Stomach (tissue), 8 donors: ENCODE measurements at regions not wholly inside any gene's neighbourhood (a gene's known extent, or its start where the extent isn't known, plus 50 kb on each side); places are given as distances from the start of the nearest gene placed in this dataset.

Source experiments
- DNase-seq, 2 donors: peaks; one replicate each; pipeline versions ENCODE4 v3.0.0 to v3.0.0-alpha.2; 2013 to 2019
- H3K27ac ChIP-seq, 5 donors: fragments of 200-600 bp in 4 of 5; sonication (generic) in 4 of 5; one replicate each; pipeline ENCODE4 v1.5.1; 2013 to 2019; ENCODE audit warnings: mild to moderate bottlenecking in 1 of 5, moderate library complexity in 1 of 5
- H3K27me3 ChIP-seq, 3 donors: fragments of 200-600 bp; sonication (generic); one replicate each; pipeline ENCODE4 v1.5.1; 2017 to 2019; ENCODE audit warnings: mixed run types in 1 of 3
- H3K36me3 ChIP-seq, 4 donors: fragments of 200-600 bp; sonication (generic); 1 replicate in 3 of 4; 2 replicates in 1 of 4; pipeline ENCODE4 v1.5.1; 2016 to 2019
- H3K4me1 ChIP-seq, 4 donors: fragments of 200-600 bp; sonication (generic); one replicate each; pipeline ENCODE4 v1.5.1; 2016 to 2019
- H3K4me3 ChIP-seq, 4 donors: fragments of 200-600 bp; sonication (generic) in 3 of 4; one replicate each; pipeline ENCODE4 v1.5.1; 2016 to 2019; ENCODE audit warnings: mild to moderate bottlenecking in 1 of 4
- H3K9me3 ChIP-seq, 4 donors: fragments of 200-600 bp; sonication (generic); one replicate each; pipeline ENCODE4 v1.5.1; 2016 to 2019
- EP300 ChIP-seq: sonication (generic); formaldehyde crosslinking; IDR thresholded peaks from one replicate; pipeline ENCODE4 v1.6.1; 2017; ENCODE audit warnings: antibody characterized with exemption
- POLR2A ChIP-seq, 4 donors: fragments of 450-650 bp; IDR thresholded peaks; one replicate each; pipeline ENCODE4 v1.6.1; 2016; ENCODE audit warnings: antibody characterized with exemption in 4 of 4, control low read depth in 2 of 4, mild to moderate bottlenecking in 1 of 4, moderate library complexity in 1 of 4
- POLR2AphosphoS5 ChIP-seq, 3 donors: sonication (generic); formaldehyde crosslinking; IDR thresholded peaks; one replicate each; pipeline ENCODE4 v1.6.1; 2016; ENCODE audit warnings: antibody characterized with exemption in 3 of 3
- WGBS, 5 donors: extraction: QIAGEN DNeasy Blood & Tissue Kit in 3 of 5; methylation state at CpG; one replicate each; pipeline versions ENCODE4 v1.1.5 to v1.1.7; 2013 to 2018; 5-methylcytosine and 5-hydroxymethylcytosine counted together
- intact Hi-C: fragments of 100-400 bp; cut with DNase I; formaldehyde crosslinking; loops from one replicate; pipeline ENCODE4 v1.15.1; 2023; ENCODE audit warnings: low total_unique reads
- TF ChIP-seq, protein P1 (sequence below), 7 experiments: fragments of 450-650 bp in 4 of 7; fragments of 200-600 bp in 3 of 7; sonication (generic) in 3 of 7; IDR thresholded peaks; one replicate each; pipeline ENCODE4 v1.5.1; 2016 to 2019; ENCODE audit warnings: antibody characterized with exemption in 7 of 7, control low read depth in 2 of 7, mild to moderate bottlenecking in 1 of 7
- donor health status: healthy with polysubstance abuse.
- donor health status: Bipolar disorder and iron deficiency.
- donor health status: healthy.

DNA sequence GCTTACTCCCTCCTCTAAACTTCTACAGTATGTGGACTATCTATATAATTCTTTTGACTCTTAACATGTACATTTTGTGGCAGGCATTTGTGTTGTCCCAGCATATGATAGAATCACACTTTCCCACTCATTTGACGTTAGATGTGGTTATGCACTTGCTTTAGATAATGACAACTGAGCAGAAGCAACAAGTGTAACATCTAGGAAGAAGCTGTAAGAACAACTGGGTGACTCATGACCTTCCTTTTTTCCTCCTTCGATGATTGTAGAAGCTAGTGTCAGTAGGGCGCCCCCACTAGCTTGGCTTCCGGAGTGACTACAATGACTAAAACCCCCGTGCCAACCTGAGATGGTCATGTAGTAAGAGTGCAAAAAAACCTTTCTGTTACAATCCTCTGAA is 74.6 kb upstream of the CEP85L start:
- TF ChIP-seq POLR2AphosphoS5 (IDR thresholded peaks at IDR 0.05) (no peak), POLR2A (IDR thresholded peaks at IDR 0.05) (no peak), EP300 (no peak)
- TF ChIP-seq, protein P1, sequence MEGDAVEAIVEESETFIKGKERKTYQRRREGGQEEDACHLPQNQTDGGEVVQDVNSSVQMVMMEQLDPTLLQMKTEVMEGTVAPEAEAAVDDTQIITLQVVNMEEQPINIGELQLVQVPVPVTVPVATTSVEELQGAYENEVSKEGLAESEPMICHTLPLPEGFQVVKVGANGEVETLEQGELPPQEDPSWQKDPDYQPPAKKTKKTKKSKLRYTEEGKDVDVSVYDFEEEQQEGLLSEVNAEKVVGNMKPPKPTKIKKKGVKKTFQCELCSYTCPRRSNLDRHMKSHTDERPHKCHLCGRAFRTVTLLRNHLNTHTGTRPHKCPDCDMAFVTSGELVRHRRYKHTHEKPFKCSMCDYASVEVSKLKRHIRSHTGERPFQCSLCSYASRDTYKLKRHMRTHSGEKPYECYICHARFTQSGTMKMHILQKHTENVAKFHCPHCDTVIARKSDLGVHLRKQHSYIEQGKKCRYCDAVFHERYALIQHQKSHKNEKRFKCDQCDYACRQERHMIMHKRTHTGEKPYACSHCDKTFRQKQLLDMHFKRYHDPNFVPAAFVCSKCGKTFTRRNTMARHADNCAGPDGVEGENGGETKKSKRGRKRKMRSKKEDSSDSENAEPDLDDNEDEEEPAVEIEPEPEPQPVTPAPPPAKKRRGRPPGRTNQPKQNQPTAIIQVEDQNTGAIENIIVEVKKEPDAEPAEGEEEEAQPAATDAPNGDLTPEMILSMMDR (IDR thresholded peaks at IDR 0.05), result no peak
- 71 to 86% (median 85%) methylated on average over 5 of the region's 5 CpGs for WGBS, 5 donors
- intact Hi-C loops, result no loop called here

GRCh38 chr6:118724211-118724610 is 72.8 kb upstream of the CEP85L start:
- Histone ChIP-seq H3K4me3 (no peak overlapping the region), H3K4me1 (peaks cover 0 to 8% (median 0%) of the 10 kb centered on the region in 4 donors), H3K9me3 (no peaks in the 10 kb centered on the region), H3K36me3 (no peaks in the 10 kb centered on the region), H3K27me3 (no peaks in the 10 kb centered on the region), H3K27ac (no peak overlapping the region)
- TF ChIP-seq POLR2AphosphoS5 (IDR thresholded peaks at IDR 0.05), result no peak
- no peak for TF ChIP-seq POLR2A (IDR thresholded peaks at IDR 0.05)
- TF ChIP-seq, protein P1 (IDR thresholded peaks at IDR 0.05), result no peak
- no peak for TF ChIP-seq EP300
- WGBS, 5 donors, result 21 to 42% (median 32%) methylated on average over 3 of the region's 3 CpGs
- DNase-seq, result peak in 1 of 2 donors; percentile 40
- intact Hi-C loops, result no loop called here

More for the DNA sequence above, 74.6 kb upstream of the CEP85L start:
- no peak overlapping the region for H3K4me3 ChIP-seq
- DNase-seq, result peak in 1 of 2 donors; percentile 23
- no peaks in the 10 kb centered on the region for H3K36me3 ChIP-seq
- H3K27me3 ChIP-seq, result no peaks in the 10 kb centered on the region
- peaks cover 0 to 8% (median 0%) of the 10 kb centered on the region in 4 donors for H3K4me1 ChIP-seq
- H3K9me3 ChIP-seq, result no peaks in the 10 kb centered on the region
- H3K27ac ChIP-seq, result no peak overlapping the region

DNA sequence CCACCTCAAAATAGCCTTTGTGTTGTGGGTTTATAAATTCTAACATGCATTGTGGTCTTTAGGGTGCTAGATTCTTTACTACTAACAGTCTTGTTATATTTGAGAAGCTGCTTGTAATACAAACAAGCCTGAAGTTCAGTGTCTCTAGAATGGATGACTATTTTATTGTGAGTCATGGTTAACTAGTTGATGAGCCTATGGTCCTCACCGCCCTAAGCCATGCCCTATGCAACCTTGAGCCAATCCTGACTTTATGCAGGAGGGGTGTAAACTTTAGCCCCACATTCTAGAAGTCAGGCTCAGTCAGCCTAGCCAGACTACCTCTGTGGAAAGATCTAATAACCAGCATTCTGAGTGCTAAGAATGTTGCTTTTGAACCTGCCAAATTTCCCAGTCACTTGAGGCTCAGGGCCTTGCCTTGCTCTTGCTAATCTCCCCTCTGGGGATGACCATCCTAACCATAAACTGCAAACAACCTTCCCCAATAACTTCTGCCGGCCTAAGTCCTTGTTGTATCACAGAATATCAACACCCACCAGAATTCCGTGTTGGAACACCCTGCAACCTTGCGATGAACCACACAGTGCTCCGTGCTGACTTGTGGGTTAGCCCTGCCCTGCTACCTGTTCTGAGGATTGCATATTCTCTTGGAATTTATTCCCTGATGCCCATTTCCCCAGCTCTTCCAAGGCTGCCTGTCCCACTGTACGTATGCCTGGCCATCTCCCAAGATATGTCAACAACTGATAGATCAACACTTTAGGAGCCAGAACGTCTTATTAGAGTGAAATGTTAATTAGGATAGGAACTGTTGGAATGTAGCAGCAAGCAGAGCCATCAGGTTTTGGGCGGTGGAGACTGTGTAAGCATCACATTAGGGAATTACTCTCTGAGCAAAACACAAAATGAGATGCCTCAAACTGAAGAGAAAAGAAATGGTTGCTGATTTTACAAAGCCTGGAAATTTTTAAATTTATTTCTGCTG is 71.7 kb upstream of the CEP85L start:
- WGBS, 5 donors, result 69 to 78% (median 74%) methylated on average over 8 of the region's 8 CpGs
- intact Hi-C loops, result no loop called here

DNA sequence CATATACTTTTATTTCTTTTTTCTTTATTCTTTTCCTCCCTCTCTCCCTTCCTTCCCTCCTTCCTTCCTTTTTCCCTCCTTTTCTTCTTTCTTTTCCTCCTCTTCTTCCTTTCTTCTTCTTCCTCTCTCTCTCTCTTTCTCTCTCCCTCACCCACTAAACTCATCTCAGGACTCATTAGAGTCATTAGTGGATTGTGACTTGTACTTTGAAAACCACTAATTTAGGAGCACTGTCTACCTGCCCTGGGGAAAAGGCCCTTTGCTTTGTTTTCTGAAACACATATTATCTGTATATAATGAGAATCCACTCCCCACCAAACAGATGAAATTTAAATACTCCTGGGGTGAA is 68.7 kb upstream of the CEP85L start:
- Histone ChIP-seq H3K4me3 (no peak overlapping the region), H3K9me3 (no peaks in the 10 kb centered on the region), H3K27ac (no peak overlapping the region), H3K27me3 (no peaks in the 10 kb centered on the region), H3K36me3 (no peaks in the 10 kb centered on the region), H3K4me1 (peaks cover 0 to 8% (median 0%) of the 10 kb centered on the region in 4 donors)
- TF ChIP-seq, protein P1 (IDR thresholded peaks at IDR 0.05), result no peak
- no peak for TF ChIP-seq EP300
- TF ChIP-seq POLR2A (IDR thresholded peaks at IDR 0.05), result no peak
- no peak for TF ChIP-seq POLR2AphosphoS5 (IDR thresholded peaks at IDR 0.05)
- no peak for DNase-seq
- intact Hi-C loops, result no loop called here

More for the DNA sequence above, 71.7 kb upstream of the CEP85L start:
- TF ChIP-seq POLR2A (IDR thresholded peaks at IDR 0.05) (no peak), EP300 (no peak), POLR2AphosphoS5 (IDR thresholded peaks at IDR 0.05) (no peak)
- TF ChIP-seq, protein P1 (IDR thresholded peaks at IDR 0.05), result no peak
- Histone ChIP-seq H3K4me1 (peaks cover 0 to 8% (median 0%) of the 10 kb centered on the region in 4 donors), H3K4me3 (no peak overlapping the region), H3K36me3 (no peaks in the 10 kb centered on the region), H3K27me3 (no peaks in the 10 kb centered on the region), H3K9me3 (no peaks in the 10 kb centered on the region), H3K27ac (no peak overlapping the region)
- DNase-seq, result no peak
